OCI-LY1 (cell line): ENCODE measurements at regions not wholly inside any gene's neighbourhood (a gene's known extent, or its start where the extent isn't known, plus 50 kb on each side); places are given as distances from the start of the nearest gene placed in this dataset.

Experiments used
- H2AFZ ChIP-seq: fragments of 200-600 bp; sonication (generic), shearing (Covaris generic); 2 replicates; pipeline ENCODE4 v1.6.0; 2014; ENCODE audit warnings: antibody characterized with exemption, mild to moderate bottlenecking, low read length
- H3F3A ChIP-seq: fragments of 200-600 bp; sonication (generic), shearing (Covaris generic); 2 replicates; pipeline ENCODE4 v1.6.0; 2014; ENCODE audit warnings: mild to moderate bottlenecking, antibody characterized with exemption, low read length, moderate library complexity; ENCODE audit not compliant: insufficient read depth
- H3K27ac ChIP-seq: fragments of 200-600 bp; sonication (generic); 2 replicates; pipeline ENCODE4 v1.5.1; 2014; ENCODE audit warnings: low read length, mixed run types, mild to moderate bottlenecking, low read depth; ENCODE audit not compliant: poor library complexity, severe bottlenecking
- H3K27me3 ChIP-seq: fragments of 200-600 bp; sonication (generic); 2 replicates; pipeline ENCODE4 v1.6.0; 2014; ENCODE audit warnings: antibody characterized with exemption, mild to moderate bottlenecking, low read length, moderate library complexity; ENCODE audit not compliant: insufficient read depth
- H3K36me3 ChIP-seq: fragments of 200-600 bp; sonication (generic); 2 replicates; pipeline ENCODE4 v1.6.1; 2014; ENCODE audit warnings: mild to moderate bottlenecking, antibody characterized with exemption, low read length, moderate library complexity, mixed read lengths; ENCODE audit not compliant: insufficient read depth
- H3K4me1 ChIP-seq: fragments of 200-600 bp; sonication (generic); 2 replicates; pipeline ENCODE4 v1.5.1; 2014; ENCODE audit warnings: mild to moderate bottlenecking, low read length, moderate library complexity; ENCODE audit not compliant: insufficient read depth, severe bottlenecking
- H3K4me2 ChIP-seq: fragments of 200-600 bp; sonication (generic), shearing (Covaris generic); 2 replicates; pipeline ENCODE4 v1.6.1; 2014; ENCODE audit warnings: low read length
- H3K4me3 ChIP-seq: fragments of 200-600 bp; sonication (generic); 2 replicates; pipeline ENCODE4 v1.5.1; 2014; ENCODE audit warnings: low read length, low read depth, mild to moderate bottlenecking, mixed read lengths; ENCODE audit not compliant: poor library complexity, severe bottlenecking
- H3K79me2 ChIP-seq: fragments of 200-600 bp; shearing (Covaris generic); 2 replicates; pipeline ENCODE4 v1.6.1; 2016; ENCODE audit warnings: mixed run types, low read length, mixed read lengths; ENCODE audit not compliant: insufficient read depth
- H3K9ac ChIP-seq: fragments of 200-600 bp; sonication (generic), shearing (Covaris generic); 2 replicates; pipeline ENCODE4 v1.6.1; 2014; ENCODE audit warnings: mild to moderate bottlenecking, low read length, mixed read lengths
- H3K9me2 ChIP-seq: fragments of 200-600 bp; sonication (generic), shearing (Covaris generic); 2 replicates; pipeline ENCODE4 v1.6.1; 2014; ENCODE audit warnings: low read depth, mild to moderate bottlenecking, low read length, mixed read lengths
- H3K9me3 ChIP-seq: fragments of 200-600 bp; shearing (Covaris generic); 2 replicates; pipeline ENCODE4 v1.6.1; 2014; ENCODE audit warnings: low read length, mixed read lengths
- H4K20me1 ChIP-seq: fragments of 200-600 bp; sonication (generic), shearing (Covaris generic); 2 replicates; pipeline ENCODE4 v1.6.0; 2016; ENCODE audit warnings: mild to moderate bottlenecking, low read length; ENCODE audit not compliant: insufficient read depth
- CTCF ChIP-seq: fragments of 200-600 bp; sonication (generic), shearing (Covaris generic); IDR thresholded peaks from 2 replicates; pipeline ENCODE4 v1.5.1; 2017; ENCODE audit warnings: mild to moderate bottlenecking, antibody characterized with exemption, low read length, moderate library complexity, mixed read lengths
- EZH2 ChIP-seq: fragments of 200-600 bp; sonication (generic), shearing (Covaris generic); IDR thresholded peaks from 2 replicates; pipeline ENCODE4 v1.8.0; 2017; ENCODE audit warnings: borderline replicate concordance, mixed run types, mild to moderate bottlenecking, antibody characterized with exemption, low read length, moderate library complexity, mixed read lengths

GRCh38 chr12:41924111-41924510 lies 220.6 kb downstream of the GXYLT1 start:
- Histone ChIP-seq H3K4me1 (no peaks in the 10 kb centered on the region), H3K27me3 (no peaks in the 10 kb centered on the region), H3F3A (no peaks in the 10 kb centered on the region), H3K4me2 (no peak overlapping the region), H3K36me3 (no peaks in the 10 kb centered on the region), H3K9me2 (no peaks in the 10 kb centered on the region), H3K9ac (no peak overlapping the region), H3K9me3 (no peaks in the 10 kb centered on the region), H3K79me2 (no peaks in the 10 kb centered on the region), H3K4me3 (no peak overlapping the region), H3K27ac (no peak overlapping the region), H2AFZ (no peak overlapping the region), H4K20me1 (no peaks in the 10 kb centered on the region)
- no peak for TF ChIP-seq CTCF
- no peak for TF ChIP-seq EZH2

- H3K27ac ChIP-seq = no peak overlapping the region
- no peaks in the 10 kb centered on the region for H3K4me1 ChIP-seq
- H2AFZ ChIP-seq = no peak overlapping the region
- H3K9ac ChIP-seq = no peak overlapping the region
- H3K36me3 ChIP-seq = no peaks in the 10 kb centered on the region
- no peaks in the 10 kb centered on the region for H3K79me2 ChIP-seq
- H3K4me3 ChIP-seq = no peak overlapping the region
- H3K9me2 ChIP-seq = no peaks in the 10 kb centered on the region
- H3F3A ChIP-seq = no peaks in the 10 kb centered on the region
- no peaks in the 10 kb centered on the region for H3K9me3 ChIP-seq
- no peaks in the 10 kb centered on the region for H4K20me1 ChIP-seq
- TF ChIP-seq EZH2 = no peak
- no peak for TF ChIP-seq CTCF
- no peaks in the 10 kb centered on the region for H3K27me3 ChIP-seq
- no peak overlapping the region for H3K4me2 ChIP-seq
These were observed 221.3 kb downstream of the GXYLT1 start for GRCh38 chr12:41923351-41923750.

- Histone ChIP-seq H3K27me3 (no peaks in the 10 kb centered on the region), H3K4me2 (no peak overlapping the region), H2AFZ (no peak overlapping the region), H3K9me3 (no peaks in the 10 kb centered on the region), H3K27ac (no peak overlapping the region), H3K36me3 (no peaks in the 10 kb centered on the region), H3K4me1 (no peaks in the 10 kb centered on the region), H3F3A (no peaks in the 10 kb centered on the region), H3K4me3 (no peak overlapping the region), H4K20me1 (no peaks in the 10 kb centered on the region), H3K9me2 (no peaks in the 10 kb centered on the region), H3K9ac (no peak overlapping the region), H3K79me2 (no peaks in the 10 kb centered on the region)
- TF ChIP-seq CTCF = no peak
- TF ChIP-seq EZH2 = no peak
These were observed 224.3 kb downstream of the GXYLT1 start for GRCh38 chr12:41920355-41920754.
